HepG2 (cell line): ENCODE measurements at regions not wholly inside any gene's neighbourhood (a gene's known extent, or its start where the extent isn't known, plus 50 kb on each side); places are given as distances from the start of the nearest gene placed in this dataset.

Experiments used
- ATAC-seq: fragments of 200-7000 bp; cut with Tn5 transposase; 3 replicates; pipeline ENCODE4 v1.9.1; 2020; ENCODE audit warnings: mild to moderate bottlenecking, moderate library complexity
- BruUV-seq: library from RNA; stranded (reverse); fragments of 400-500 nt; replicated peaks from 2 replicates; lab custom pipeline; 2021; lab: Mats Ljungman, UMichigan
- CTCF ChIA-PET: fragments of 300-600 bp; formaldehyde crosslinking; extraction: SDS; loops from one replicate; lab custom pipeline; 2021; ENCODE audit warnings: low total read pairs, inconsistent platforms, low intra/inter-chr PET ratio; lab: Yijun Ruan, JAX
- POLR2A ChIA-PET: fragments of 350-600 bp; sonication (Branson Sonifier 250); formaldehyde crosslinking; loops from one replicate; lab custom pipeline; 2020; ENCODE audit warnings: antibody characterized with exemption, inconsistent platforms; lab: Yijun Ruan, JAX
- DNase-seq: peaks from one replicate; pipeline ENCODE4 v3.0.0-alpha.2; 2015; ENCODE audit warnings: low spot score
- FAIRE-seq: peaks from 3 replicates; lab custom pipeline; 2011; peaks lifted over from hg19 to GRCh38; lab: Jason Lieb, UNC
- H2AFZ ChIP-seq: one replicate; pipeline ENCODE4 v1.6.1; 2011; ENCODE audit warnings: low read length, inconsistent platforms
- H3K27ac ChIP-seq: fragments of 300-600 bp; 3 replicates; pipeline ENCODE4 v1.8.0; 2011; ENCODE audit warnings: mixed run types, mild to moderate bottlenecking, mixed read lengths, low read length, inconsistent platforms; ENCODE audit not compliant: insufficient read depth; ENCODE audit errors: extremely low read length
- H3K27me3 ChIP-seq, 2 experiments: fragments of 200-600 bp in 1 of 2; 2 replicates in 1 of 2; 3 replicates in 1 of 2; pipeline versions ENCODE4 v1.6.0 to v1.8.0; 2011; ENCODE audit warnings: low read length in 2 of 2, mild to moderate bottlenecking in 2 of 2, moderate library complexity in 2 of 2, inconsistent platforms in 1 of 2; ENCODE audit not compliant: insufficient read depth in 2 of 2, control insufficient read depth in 1 of 2
- H3K36me3 ChIP-seq, 2 experiments: fragments of 200-600 bp in 1 of 2; replicated peaks in 1 of 2; 2 replicates in 1 of 2; 3 replicates in 1 of 2; pipeline versions ENCODE4 v1.5.1 to v1.8.0; 2011; ENCODE audit warnings: low read length in 2 of 2, inconsistent platforms in 1 of 2; ENCODE audit not compliant: insufficient read depth in 2 of 2, control insufficient read depth in 1 of 2
- H3K4me1 ChIP-seq: 2 replicates; pipeline ENCODE4 v1.5.1; 2012; ENCODE audit warnings: low read length, inconsistent platforms; ENCODE audit not compliant: insufficient read depth
- H3K4me2 ChIP-seq: 2 replicates; pipeline ENCODE4 v1.6.0; 2011; ENCODE audit warnings: low read depth, low read length, inconsistent platforms
- H3K4me3 ChIP-seq, 3 experiments: fragments of 200-600 bp in 1 of 3; sonication (generic), shearing (Covaris generic) in 1 of 3; replicated peaks in 1 of 3; 2 replicates each; pipeline ENCODE4 v1.5.1; 2011 to 2016; ENCODE audit warnings: low read length in 3 of 3, inconsistent platforms in 2 of 3, low read depth in 2 of 3, mild to moderate bottlenecking in 2 of 3, control low read depth in 1 of 3, mixed read lengths in 1 of 3; ENCODE audit not compliant: insufficient read depth in 1 of 3
- H3K79me2 ChIP-seq: one replicate; pipeline ENCODE4 v1.6.1; 2011; ENCODE audit warnings: low read length, inconsistent platforms; ENCODE audit not compliant: insufficient read depth
- H3K9ac ChIP-seq: 2 replicates; pipeline ENCODE4 v1.6.0; 2011; ENCODE audit warnings: mild to moderate bottlenecking, low read depth, low read length, inconsistent platforms; ENCODE audit not compliant: insufficient read depth
- H3K9me3 ChIP-seq: 2 replicates; pipeline ENCODE4 v1.5.1; 2012; ENCODE audit warnings: mild to moderate bottlenecking, low read length
- H4K20me1 ChIP-seq: 2 replicates; pipeline ENCODE4 v1.6.0; 2011; ENCODE audit warnings: inconsistent platforms, mild to moderate bottlenecking, low read length, moderate library complexity; ENCODE audit not compliant: insufficient read depth
- FOXO1 ChIP-seq: sonication (generic); formaldehyde crosslinking; IDR thresholded peaks from 2 replicates; pipeline ENCODE4 v1.4.0; 2020; ENCODE audit warnings: missing genetic modification reagents
- GTF3A ChIP-seq: sonication (generic); formaldehyde crosslinking; conservative IDR thresholded peaks from 2 replicates; pipeline ENCODE4 v1.4.0; 2020; ENCODE audit warnings: mild to moderate bottlenecking, missing genetic modification reagents
- HDAC2 ChIP-seq: sonication (generic); formaldehyde crosslinking; IDR thresholded peaks from 2 replicates; pipeline ENCODE4 v1.4.0; 2020; ENCODE audit warnings: missing genetic modification reagents
- HMGXB4 ChIP-seq, 2 experiments: sonication (generic) in 1 of 2; formaldehyde crosslinking in 1 of 2; IDR thresholded peaks; 2 replicates each; pipeline versions ENCODE4 v1.4.0 to v1.6.1; 2018 to 2020; ENCODE audit warnings: missing genetic modification reagents in 2 of 2, borderline replicate concordance in 1 of 2, low read depth in 1 of 2, mild to moderate bottlenecking in 1 of 2, missing biosample characterization in 1 of 2
- HNF4A ChIP-seq: sonication (generic); formaldehyde crosslinking; IDR thresholded peaks from 2 replicates; pipeline ENCODE4 v1.4.0; 2020; ENCODE audit warnings: missing genetic modification reagents
- KLF6 ChIP-seq: IDR thresholded peaks from 2 replicates; pipeline ENCODE4 v1.8.0; 2016; ENCODE audit warnings: missing biosample characterization, missing genetic modification reagents
- MAFG ChIP-seq: sonication (generic); formaldehyde crosslinking; IDR thresholded peaks from 2 replicates; pipeline ENCODE4 v1.5.1; 2020; ENCODE audit warnings: mild to moderate bottlenecking, missing genetic modification reagents
- NR3C1 ChIP-seq: sonication (generic); formaldehyde crosslinking; IDR thresholded peaks from 2 replicates; pipeline ENCODE4 v1.4.0; 2020; ENCODE audit warnings: missing genetic modification reagents
- RAD51 ChIP-seq: fragments of 450-650 bp; IDR thresholded peaks from 2 replicates; pipeline ENCODE4 v1.6.1; 2016; ENCODE audit warnings: borderline replicate concordance
- SCMH1 ChIP-seq: sonication (generic); formaldehyde crosslinking; IDR thresholded peaks from 2 replicates; pipeline ENCODE4 v1.9.0; 2021; ENCODE audit warnings: missing genetic modification reagents, mild to moderate bottlenecking, borderline replicate concordance
- SIN3A ChIP-seq: IDR thresholded peaks from 2 replicates; pipeline ENCODE4 v1.6.1; 2011; ENCODE audit warnings: low read depth, mild to moderate bottlenecking, control low read depth, low read length, borderline replicate concordance
- SNRNP70 ChIP-seq: fragments of 200-400 bp; formaldehyde crosslinking; IDR thresholded peaks from 2 replicates; pipeline ENCODE4 v1.6.1; 2017; ENCODE audit warnings: mild to moderate bottlenecking, low read depth, low read length, moderate library complexity
- TCF7 ChIP-seq: sonication (generic); IDR thresholded peaks from 2 replicates; pipeline ENCODE4 v1.6.1; 2016; ENCODE audit warnings: antibody characterized with exemption, low read depth
- ZBTB25 ChIP-seq: IDR thresholded peaks from 2 replicates; pipeline ENCODE4 v1.6.1; 2018; ENCODE audit warnings: missing genetic modification reagents
- ZNF124 ChIP-seq: sonication (generic); formaldehyde crosslinking; IDR thresholded peaks from 2 replicates; pipeline ENCODE4 v1.4.0; 2020; ENCODE audit warnings: missing genetic modification reagents
- ZNF136 ChIP-seq: sonication (generic); formaldehyde crosslinking; IDR thresholded peaks from 2 replicates; pipeline ENCODE4 v1.8.1; 2022; ENCODE audit warnings: low read depth, mild to moderate bottlenecking, moderate library complexity, missing genetic modification reagents
- ZNF160 ChIP-seq: sonication (generic); formaldehyde crosslinking; IDR thresholded peaks from 2 replicates; pipeline ENCODE4 v1.8.0; 2022; ENCODE audit warnings: mild to moderate bottlenecking, inconsistent platforms, missing genetic modification reagents
- ZNF3 ChIP-seq: IDR thresholded peaks from 2 replicates; pipeline ENCODE4 v1.7.0; 2017; ENCODE audit warnings: inconsistent platforms
- ZNF589 ChIP-seq: sonication (generic); formaldehyde crosslinking; conservative IDR thresholded peaks from 2 replicates; pipeline ENCODE4 v1.8.0; 2022; ENCODE audit warnings: mild to moderate bottlenecking, moderate library complexity, missing genetic modification reagents
- ZNF607 ChIP-seq: sonication (generic); formaldehyde crosslinking; IDR thresholded peaks from 2 replicates; pipeline ENCODE4 v1.5.1; 2020; ENCODE audit warnings: missing genetic modification reagents, mild to moderate bottlenecking, borderline replicate concordance
- ZNF7 ChIP-seq: IDR thresholded peaks from 2 replicates; pipeline ENCODE4 v1.6.1; 2016; ENCODE audit warnings: missing biosample characterization, missing genetic modification reagents
- WGBS: methylation state at CpG from one replicate; pipeline ENCODE4 v1.1.6; 2017; ENCODE audit warnings: low lambda C conversion rate; 5-methylcytosine and 5-hydroxymethylcytosine counted together
- in situ Hi-C: cut with HindIII; loops from 2 replicates; pipeline ENCODE4 v1.10.0; 2017; ENCODE audit warnings: low pct_unique_long_range_greater_than_20kb; ENCODE audit not compliant: extremely low pct_ligation_motif_present
- intact Hi-C: fragments of 100-400 bp; cut with micrococcal nuclease; formaldehyde crosslinking; loops from one replicate; pipeline ENCODE4 v1.10.0; 2022; ENCODE audit not compliant: unreplicated experiment

GRCh38 chr2:12102679-12103078 is 356.2 kb downstream of the LPIN1 start:
- Histone ChIP-seq H3K4me1 (no peaks in the 10 kb centered on the region), H3K36me3 (no peaks in the 10 kb centered on the region), H3K27me3 (peaks cover 0 to 7% of the 10 kb centered on the region in 2 experiments; a peak in 1 of 5 replicates), H3K9ac (no peak overlapping the region), H4K20me1 (no peaks in the 10 kb centered on the region), H3K27ac (no peak overlapping the region), H3K4me2 (no peak overlapping the region), H3K9me3 (no peaks in the 10 kb centered on the region), H3K79me2 (no peaks in the 10 kb centered on the region), H3K4me3 (no peak overlapping the region), H2AFZ (no peak overlapping the region)
- BruUV-seq = no TSS peak
- CTCF ChIA-PET = no interaction called here
- POLR2A ChIA-PET = no interaction called here
- intact Hi-C loops (no loop called here), in situ Hi-C loops (no loop called here)
- DNase-seq (no peak), FAIRE-seq (no peak), ATAC-seq (no peak)
- WGBS = 22% methylated on average over 2 of the region's 2 CpGs
- TF ChIP-seq ZNF124 (no peak), GTF3A (CRISPR knock-in tag) (no peak), ZNF160 (no peak), KLF6 (no peak), ZNF589 (CRISPR knock-in tag) (no peak), ZBTB25 (CRISPR knock-in tag) (no peak), HNF4A (no peak), RAD51 (no peak), ZNF3 (CRISPR knock-in tag) (no peak), ZNF136 (CRISPR knock-in tag) (no peak)

- CTCF ChIA-PET = no interaction called here
- TF ChIP-seq NR3C1 (CRISPR knock-in tag) (no peak), SCMH1 (CRISPR knock-in tag) (no peak), SNRNP70 (no peak), ZNF607 (CRISPR knock-in tag) (no peak), HMGXB4 (CRISPR knock-in tag; IDR thresholded peaks at IDR 0.05; ENCODE audit: borderline replicate concordance in 1 of 2, low read depth in 1 of 2) (no peak), HDAC2 (CRISPR knock-in tag) (no peak), FOXO1 (CRISPR knock-in tag) (no peak), TCF7 (no peak), SIN3A (no peak), ZNF7 (CRISPR knock-in tag) (no peak), MAFG (CRISPR knock-in tag) (no peak)
- TF ChIP-seq, all 625 proteins: peak for 0
Observed at GRCh38 chr2:12105180-12105579, 358.7 kb downstream of the LPIN1 start.

More at GRCh38 chr2:12105180-12105579, 358.7 kb downstream of the LPIN1 start:
- Histone ChIP-seq H3K9ac (no peak overlapping the region), H2AFZ (no peak overlapping the region), H3K4me1 (peaks cover 14% of the 10 kb centered on the region), H4K20me1 (no peaks in the 10 kb centered on the region), H3K4me3 (no peak overlapping the region), H3K79me2 (no peaks in the 10 kb centered on the region), H3K9me3 (no peaks in the 10 kb centered on the region), H3K27ac (no peak overlapping the region), H3K27me3 (peaks cover 0 to 7% of the 10 kb centered on the region in 2 experiments; a peak in 1 of 5 replicates), H3K4me2 (no peak overlapping the region), H3K36me3 (no peaks in the 10 kb centered on the region)
- WGBS = 57% methylated on average over 10 of the region's 10 CpGs
- in situ Hi-C loops (no loop called here), intact Hi-C loops (no loop called here)
- ATAC-seq = no peak
- FAIRE-seq = no peak
- POLR2A ChIA-PET = no interaction called here
- BruUV-seq = no TSS peak
- no peak for DNase-seq
